ENCODE measurements at regions not wholly inside any gene's neighbourhood (a gene's known extent, or its start where the extent isn't known, plus 50 kb on each side); places are given as distances from the start of the nearest gene placed in this dataset.

- TF ChIP-seq POLR2AphosphoS5 (IDR thresholded peaks at IDR 0.05) (no peak), POLR2A (IDR thresholded peaks at IDR 0.05) (no peak)
Measured at GRCh38 chr10:36003688-36004087, 361.6 kb upstream of the FZD8 start.
